ENCODE measurements at regions not wholly inside any gene's neighbourhood (a gene's known extent, or its start where the extent isn't known, plus 50 kb on each side); places are given as distances from the start of the nearest gene placed in this dataset.

DNA sequence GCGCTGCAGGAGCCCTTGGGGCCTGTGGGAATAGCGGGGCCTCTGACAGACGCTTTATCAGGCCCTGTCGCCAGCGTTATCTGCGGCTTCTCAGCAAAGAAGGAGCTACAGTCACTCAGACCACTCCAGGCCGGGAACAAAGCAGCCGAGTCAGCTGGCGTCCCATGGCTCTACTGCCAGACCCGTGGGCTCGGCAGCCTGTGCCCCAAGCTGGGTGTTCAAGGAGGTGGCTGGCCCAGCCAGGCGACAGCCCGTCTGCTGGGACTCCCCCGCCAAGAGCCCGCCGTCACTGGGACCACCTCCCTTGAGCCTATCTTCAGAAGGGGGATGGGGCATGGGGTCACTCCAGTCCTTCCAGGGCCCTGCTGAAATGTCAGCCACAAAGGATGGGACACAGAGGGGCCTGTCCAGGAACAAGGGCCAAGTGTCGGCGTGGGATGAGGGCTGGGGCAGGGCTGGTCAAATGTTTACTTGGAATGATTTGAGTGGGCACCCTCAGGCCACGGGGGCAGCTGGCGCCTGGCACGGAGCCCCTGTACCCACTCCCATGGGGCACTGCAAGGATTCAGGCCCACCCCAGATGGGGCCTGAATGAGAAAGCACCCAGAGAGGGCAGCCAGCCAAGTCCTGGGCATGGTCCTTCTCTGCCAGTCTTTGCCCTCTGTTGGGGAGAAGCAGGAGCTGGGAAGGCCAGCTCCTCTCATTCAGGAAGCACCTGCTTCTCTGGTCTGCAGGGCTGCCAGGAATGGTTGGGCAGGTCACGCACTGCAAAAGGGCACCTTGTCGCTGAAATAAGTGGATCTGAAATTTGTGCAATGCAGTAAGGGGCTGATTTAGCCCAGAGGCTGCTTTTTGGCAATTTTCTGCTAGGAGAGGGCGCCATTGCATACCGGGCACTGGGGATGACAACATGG is 148.3 kb downstream of the SMAD6 start (continued):
- TF ChIP-seq MTA1 (IDR thresholded peaks at IDR 0.05; ENCODE audit: borderline replicate concordance) (no peak), ZC3H8 (IDR thresholded peaks at IDR 0.05) (no peak), DPF2 (IDR thresholded peaks at IDR 0.05) (peak; percentile 51; the same call in 1 of the 2 replicates), HNRNPLL (IDR thresholded peaks at IDR 0.05; ENCODE audit: low read depth, low read length, poor library complexity, severe bottlenecking) (peak; percentile 64), ZNF324 (CRISPR knock-in tag; IDR thresholded peaks at IDR 0.05) (no peak), EHMT2 (IDR thresholded peaks at IDR 0.05) (no peak), ZNF224 (CRISPR knock-in tag; IDR thresholded peaks at IDR 0.05) (no peak), NR3C1 (CRISPR knock-in tag; IDR thresholded peaks at IDR 0.05) (no peak), ZKSCAN3 (CRISPR knock-in tag; IDR thresholded peaks at IDR 0.05) (no peak), RCOR1 (IDR thresholded peaks at IDR 0.05; ENCODE audit: borderline replicate concordance in 1 of 2, low read depth in 2 of 2, low read length in 2 of 2) (peak in 1 of 2 experiments; percentile 23; a peak in 1 of 4 replicates), TCF3 (CRISPR knock-in tag; IDR thresholded peaks at IDR 0.05) (peak; percentile 44; the same call in 1 of the 2 replicates), ZNF695 (CRISPR knock-in tag; IDR thresholded peaks at IDR 0.05) (no peak), XRCC3 (IDR thresholded peaks at IDR 0.05) (no peak), MIER1 (IDR thresholded peaks at IDR 0.05; ENCODE audit: low read depth) (no peak)
- TF ChIP-seq, protein P1, sequence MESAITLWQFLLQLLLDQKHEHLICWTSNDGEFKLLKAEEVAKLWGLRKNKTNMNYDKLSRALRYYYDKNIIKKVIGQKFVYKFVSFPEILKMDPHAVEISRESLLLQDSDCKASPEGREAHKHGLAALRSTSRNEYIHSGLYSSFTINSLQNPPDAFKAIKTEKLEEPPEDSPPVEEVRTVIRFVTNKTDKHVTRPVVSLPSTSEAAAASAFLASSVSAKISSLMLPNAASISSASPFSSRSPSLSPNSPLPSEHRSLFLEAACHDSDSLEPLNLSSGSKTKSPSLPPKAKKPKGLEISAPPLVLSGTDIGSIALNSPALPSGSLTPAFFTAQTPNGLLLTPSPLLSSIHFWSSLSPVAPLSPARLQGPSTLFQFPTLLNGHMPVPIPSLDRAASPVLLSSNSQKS (CRISPR knock-in tag; IDR thresholded peaks at IDR 0.05) = no peak
- TF ChIP-seq, protein P2, sequence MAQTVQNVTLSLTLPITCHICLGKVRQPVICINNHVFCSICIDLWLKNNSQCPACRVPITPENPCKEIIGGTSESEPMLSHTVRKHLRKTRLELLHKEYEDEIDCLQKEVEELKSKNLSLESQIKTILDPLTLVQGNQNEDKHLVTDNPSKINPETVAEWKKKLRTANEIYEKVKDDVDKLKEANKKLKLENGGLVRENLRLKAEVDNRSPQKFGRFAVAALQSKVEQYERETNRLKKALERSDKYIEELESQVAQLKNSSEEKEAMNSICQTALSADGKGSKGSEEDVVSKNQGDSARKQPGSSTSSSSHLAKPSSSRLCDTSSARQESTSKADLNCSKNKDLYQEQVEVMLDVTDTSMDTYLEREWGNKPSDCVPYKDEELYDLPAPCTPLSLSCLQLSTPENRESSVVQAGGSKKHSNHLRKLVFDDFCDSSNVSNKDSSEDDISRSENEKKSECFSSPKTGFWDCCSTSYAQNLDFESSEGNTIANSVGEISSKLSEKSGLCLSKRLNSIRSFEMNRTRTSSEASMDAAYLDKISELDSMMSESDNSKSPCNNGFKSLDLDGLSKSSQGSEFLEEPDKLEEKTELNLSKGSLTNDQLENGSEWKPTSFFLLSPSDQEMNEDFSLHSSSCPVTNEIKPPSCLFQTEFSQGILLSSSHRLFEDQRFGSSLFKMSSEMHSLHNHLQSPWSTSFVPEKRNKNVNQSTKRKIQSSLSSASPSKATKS (CRISPR knock-in tag; IDR thresholded peaks at IDR 0.05) = no peak
- TF ChIP-seq, protein P3, sequence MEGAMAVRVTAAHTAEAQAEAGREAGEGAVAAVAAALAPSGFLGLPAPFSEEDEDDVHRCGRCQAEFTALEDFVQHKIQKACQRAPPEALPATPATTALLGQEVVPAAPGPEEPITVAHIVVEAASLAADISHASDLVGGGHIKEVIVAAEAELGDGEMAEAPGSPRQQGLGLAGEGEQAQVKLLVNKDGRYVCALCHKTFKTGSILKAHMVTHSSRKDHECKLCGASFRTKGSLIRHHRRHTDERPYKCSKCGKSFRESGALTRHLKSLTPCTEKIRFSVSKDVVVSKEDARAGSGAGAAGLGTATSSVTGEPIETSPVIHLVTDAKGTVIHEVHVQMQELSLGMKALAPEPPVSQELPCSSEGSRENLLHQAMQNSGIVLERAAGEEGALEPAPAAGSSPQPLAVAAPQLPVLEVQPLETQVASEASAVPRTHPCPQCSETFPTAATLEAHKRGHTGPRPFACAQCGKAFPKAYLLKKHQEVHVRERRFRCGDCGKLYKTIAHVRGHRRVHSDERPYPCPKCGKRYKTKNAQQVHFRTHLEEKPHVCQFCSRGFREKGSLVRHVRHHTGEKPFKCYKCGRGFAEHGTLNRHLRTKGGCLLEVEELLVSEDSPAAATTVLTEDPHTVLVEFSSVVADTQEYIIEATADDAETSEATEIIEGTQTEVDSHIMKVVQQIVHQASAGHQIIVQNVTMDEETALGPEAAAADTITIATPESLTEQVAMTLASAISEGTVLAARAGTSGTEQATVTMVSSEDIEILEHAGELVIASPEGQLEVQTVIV (CRISPR knock-in tag; IDR thresholded peaks at IDR 0.05; ENCODE audit: borderline replicate concordance) = no peak
- TF ChIP-seq, protein P4, sequence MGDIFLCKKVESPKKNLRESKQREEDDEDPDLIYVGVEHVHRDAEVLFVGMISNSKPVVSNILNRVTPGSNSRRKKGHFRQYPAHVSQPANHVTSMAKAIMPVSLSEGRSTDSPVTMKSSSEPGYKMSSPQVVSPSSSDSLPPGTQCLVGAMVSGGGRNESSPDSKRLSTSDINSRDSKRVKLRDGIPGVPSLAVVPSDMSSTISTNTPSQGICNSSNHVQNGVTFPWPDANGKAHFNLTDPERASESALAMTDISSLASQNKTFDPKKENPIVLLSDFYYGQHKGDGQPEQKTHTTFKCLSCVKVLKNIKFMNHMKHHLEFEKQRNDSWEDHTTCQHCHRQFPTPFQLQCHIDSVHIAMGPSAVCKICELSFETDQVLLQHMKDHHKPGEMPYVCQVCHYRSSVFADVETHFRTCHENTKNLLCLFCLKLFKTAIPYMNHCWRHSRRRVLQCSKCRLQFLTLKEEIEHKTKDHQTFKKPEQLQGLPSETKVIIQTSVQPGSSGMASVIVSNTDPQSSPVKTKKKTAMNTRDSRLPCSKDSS (IDR thresholded peaks at IDR 0.05; ENCODE audit: low read depth, partially characterized antibody) = no peak
- TF ChIP-seq, protein P5, sequence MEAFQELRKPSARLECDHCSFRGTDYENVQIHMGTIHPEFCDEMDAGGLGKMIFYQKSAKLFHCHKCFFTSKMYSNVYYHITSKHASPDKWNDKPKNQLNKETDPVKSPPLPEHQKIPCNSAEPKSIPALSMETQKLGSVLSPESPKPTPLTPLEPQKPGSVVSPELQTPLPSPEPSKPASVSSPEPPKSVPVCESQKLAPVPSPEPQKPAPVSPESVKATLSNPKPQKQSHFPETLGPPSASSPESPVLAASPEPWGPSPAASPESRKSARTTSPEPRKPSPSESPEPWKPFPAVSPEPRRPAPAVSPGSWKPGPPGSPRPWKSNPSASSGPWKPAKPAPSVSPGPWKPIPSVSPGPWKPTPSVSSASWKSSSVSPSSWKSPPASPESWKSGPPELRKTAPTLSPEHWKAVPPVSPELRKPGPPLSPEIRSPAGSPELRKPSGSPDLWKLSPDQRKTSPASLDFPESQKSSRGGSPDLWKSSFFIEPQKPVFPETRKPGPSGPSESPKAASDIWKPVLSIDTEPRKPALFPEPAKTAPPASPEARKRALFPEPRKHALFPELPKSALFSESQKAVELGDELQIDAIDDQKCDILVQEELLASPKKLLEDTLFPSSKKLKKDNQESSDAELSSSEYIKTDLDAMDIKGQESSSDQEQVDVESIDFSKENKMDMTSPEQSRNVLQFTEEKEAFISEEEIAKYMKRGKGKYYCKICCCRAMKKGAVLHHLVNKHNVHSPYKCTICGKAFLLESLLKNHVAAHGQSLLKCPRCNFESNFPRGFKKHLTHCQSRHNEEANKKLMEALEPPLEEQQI (IDR thresholded peaks at IDR 0.05) = no peak
